NCI-H1417 (cell line): ENCODE measurements at regions not wholly inside any gene's neighbourhood (a gene's known extent, or its start where the extent isn't known, plus 50 kb on each side); places are given as distances from the start of the nearest gene placed in this dataset.

Experiments
- DNase-seq, 3 experiments: peaks; one replicate each; lab custom pipeline; 2025; lab: John Stamatoyannopoulos, UW

GRCh38 chr3:43979645-43980044 lies 262.0 kb upstream of the TOPAZ1 start:
- DNase-seq, result no peak

- DNase-seq, result peak; percentile 49 to 87 (median 79)
These were observed 246.8 kb upstream of the TOPAZ1 start for GRCh38 chr3:43994657-43995546.

- peak in 2 of 3 experiments; percentile 67 to 77 for DNase-seq
These were observed 245.9 kb upstream of the TOPAZ1 start for GRCh38 chr3:43995547-43996378.

GRCh38 chr3:43996379-43997301 lies 245.0 kb upstream of the TOPAZ1 start:
- peak; percentile 24 to 67 (median 37) for DNase-seq

- no peak for DNase-seq
These were observed 244.4 kb upstream of the TOPAZ1 start for GRCh38 chr3:43997316-43997715.

GRCh38 chr3:43997788-43998369 lies 243.8 kb upstream of the TOPAZ1 start:
- DNase-seq, result peak in 1 of 3 experiments; percentile 26

GRCh38 chr3:43998370-43998835 lies 243.3 kb upstream of the TOPAZ1 start:
- DNase-seq, result no peak

- peak; percentile 60 to 86 (median 83) for DNase-seq
These were observed 242.6 kb upstream of the TOPAZ1 start for GRCh38 chr3:43998836-43999727.

GRCh38 chr3:43999728-44000319 lies 241.9 kb upstream of the TOPAZ1 start:
- peak in 1 of 3 experiments; percentile 58 for DNase-seq

GRCh38 chr3:44000586-44000985 lies 241.1 kb upstream of the TOPAZ1 start:
- peak in 1 of 3 experiments; percentile 4 for DNase-seq

GRCh38 chr3:44001072-44001471 lies 240.6 kb upstream of the TOPAZ1 start:
- DNase-seq, result no peak

- no peak for DNase-seq
These were observed 237.9 kb upstream of the TOPAZ1 start for GRCh38 chr3:44003801-44004200.

GRCh38 chr3:44011680-44012079 lies 230.0 kb upstream of the TOPAZ1 start:
- no peak for DNase-seq

GRCh38 chr3:44012160-44012899 lies 229.4 kb upstream of the TOPAZ1 start:
- no peak for DNase-seq

- DNase-seq, result no peak
These were observed 227.7 kb upstream of the TOPAZ1 start for GRCh38 chr3:44013967-44014366.

- DNase-seq, result no peak
These were observed 226.5 kb upstream of the TOPAZ1 start for GRCh38 chr3:44015170-44015569.

- no peak for DNase-seq
These were observed 224.9 kb upstream of the TOPAZ1 start for GRCh38 chr3:44016818-44017217.

- no peak for DNase-seq
These were observed 222.8 kb upstream of the TOPAZ1 start for GRCh38 chr3:44018926-44019325.

- DNase-seq, result peak in 2 of 3 experiments; percentile 34 to 69
These were observed 221.9 kb upstream of the TOPAZ1 start for GRCh38 chr3:44019736-44020135.
